Left ventricle myocardium inferior (tissue), 1 donor: ENCODE measurements at regions not wholly inside any gene's neighbourhood (a gene's known extent, or its start where the extent isn't known, plus 50 kb on each side); places are given as distances from the start of the nearest gene placed in this dataset.

Experiments used
- DNase-seq: peaks from one replicate; pipeline ENCODE4 v3.0.0-alpha.2; 2020
- H3K27ac ChIP-seq: fragments of 200-600 bp; replicated peaks from 2 replicates; pipeline ENCODE4 v1.8.0; 2021
- H3K27me3 ChIP-seq: fragments of 200-600 bp; 2 replicates; pipeline ENCODE4 v1.8.0; 2021; ENCODE audit warnings: low read depth
- H3K36me3 ChIP-seq: fragments of 200-600 bp; 2 replicates; pipeline ENCODE4 v1.8.0; 2021
- H3K4me1 ChIP-seq: fragments of 200-600 bp; 2 replicates; pipeline ENCODE4 v1.8.0; 2021
- H3K4me3 ChIP-seq: fragments of 200-600 bp; 2 replicates; pipeline ENCODE4 v1.8.0; 2021; ENCODE audit warnings: mild to moderate bottlenecking, moderate library complexity
- H3K9me3 ChIP-seq: fragments of 200-600 bp; replicated peaks from 2 replicates; pipeline ENCODE4 v1.8.0; 2021
- intact Hi-C: fragments of 100-400 bp; cut with micrococcal nuclease; formaldehyde crosslinking; loops from one replicate; pipeline ENCODE4 v1.11.0; 2022
- TF ChIP-seq, protein P1 (sequence below): fragments of 200-600 bp; IDR thresholded peaks from 2 replicates; pipeline ENCODE4 v1.8.0; 2021; ENCODE audit warnings: antibody characterized with exemption, mild to moderate bottlenecking, borderline replicate concordance
- donor health status: DM: no; HTN: yes; CAD: no; lungs with severe emphysema.

DNA sequence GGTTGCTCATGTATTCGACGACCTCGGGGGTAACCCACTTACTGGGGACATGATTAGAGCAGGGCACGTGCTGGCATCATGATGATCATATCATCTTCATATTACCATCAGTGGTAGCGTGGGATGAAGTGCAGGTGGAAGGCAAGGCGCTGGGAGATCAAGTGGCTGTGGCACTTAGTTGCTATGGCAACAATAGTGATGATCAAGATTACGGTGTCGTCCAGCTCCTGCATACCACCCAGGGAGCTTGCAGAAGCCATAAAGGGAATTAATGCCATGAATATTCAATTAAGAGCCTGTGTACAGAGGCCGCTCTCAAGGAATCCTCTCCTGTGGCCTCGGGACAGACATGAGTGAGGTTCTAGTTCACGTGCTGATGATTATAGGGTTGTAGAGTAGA is 237.2 kb upstream of the COPS8 start:
- Histone ChIP-seq H3K36me3 (no peaks in the 10 kb centered on the region), H3K27me3 (no peaks in the 10 kb centered on the region), H3K9me3 (no peaks in the 10 kb centered on the region), H3K4me1 (peaks cover 14% of the 10 kb centered on the region), H3K4me3 (no peak overlapping the region), H3K27ac (no peak overlapping the region)
- intact Hi-C loops, result no loop called here
- no peak for DNase-seq
- TF ChIP-seq, protein P1, sequence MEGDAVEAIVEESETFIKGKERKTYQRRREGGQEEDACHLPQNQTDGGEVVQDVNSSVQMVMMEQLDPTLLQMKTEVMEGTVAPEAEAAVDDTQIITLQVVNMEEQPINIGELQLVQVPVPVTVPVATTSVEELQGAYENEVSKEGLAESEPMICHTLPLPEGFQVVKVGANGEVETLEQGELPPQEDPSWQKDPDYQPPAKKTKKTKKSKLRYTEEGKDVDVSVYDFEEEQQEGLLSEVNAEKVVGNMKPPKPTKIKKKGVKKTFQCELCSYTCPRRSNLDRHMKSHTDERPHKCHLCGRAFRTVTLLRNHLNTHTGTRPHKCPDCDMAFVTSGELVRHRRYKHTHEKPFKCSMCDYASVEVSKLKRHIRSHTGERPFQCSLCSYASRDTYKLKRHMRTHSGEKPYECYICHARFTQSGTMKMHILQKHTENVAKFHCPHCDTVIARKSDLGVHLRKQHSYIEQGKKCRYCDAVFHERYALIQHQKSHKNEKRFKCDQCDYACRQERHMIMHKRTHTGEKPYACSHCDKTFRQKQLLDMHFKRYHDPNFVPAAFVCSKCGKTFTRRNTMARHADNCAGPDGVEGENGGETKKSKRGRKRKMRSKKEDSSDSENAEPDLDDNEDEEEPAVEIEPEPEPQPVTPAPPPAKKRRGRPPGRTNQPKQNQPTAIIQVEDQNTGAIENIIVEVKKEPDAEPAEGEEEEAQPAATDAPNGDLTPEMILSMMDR, result no peak

DNA sequence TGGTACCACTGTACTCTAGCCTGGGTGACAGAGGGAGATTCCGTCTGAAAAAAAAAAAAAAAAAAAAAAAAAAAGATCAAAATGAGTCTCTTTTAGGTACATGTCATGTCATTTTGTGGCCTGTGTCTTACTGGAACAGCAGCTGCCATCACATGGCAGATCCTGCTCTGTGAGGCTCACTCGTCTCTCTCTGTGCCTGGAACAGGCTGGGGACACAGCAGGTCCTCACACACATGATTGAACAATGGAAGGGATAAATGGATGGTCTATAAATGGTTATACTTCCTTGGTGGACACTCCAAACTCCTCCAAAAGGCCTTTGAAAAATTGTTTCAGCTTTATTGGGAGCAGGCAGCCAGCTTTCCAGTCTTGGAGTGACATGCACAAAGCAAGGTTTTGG is 236.2 kb upstream of the COPS8 start:
- DNase-seq, result no peak
- peaks cover 19% of the 10 kb centered on the region for H3K4me1 ChIP-seq
- H3K4me3 ChIP-seq, result no peak overlapping the region
- H3K27me3 ChIP-seq, result no peaks in the 10 kb centered on the region
- H3K27ac ChIP-seq, result no peak overlapping the region
- TF ChIP-seq, protein P1, result no peak
- H3K9me3 ChIP-seq, result no peaks in the 10 kb centered on the region
- H3K36me3 ChIP-seq, result no peaks in the 10 kb centered on the region
- intact Hi-C loops, result no loop called here

DNA sequence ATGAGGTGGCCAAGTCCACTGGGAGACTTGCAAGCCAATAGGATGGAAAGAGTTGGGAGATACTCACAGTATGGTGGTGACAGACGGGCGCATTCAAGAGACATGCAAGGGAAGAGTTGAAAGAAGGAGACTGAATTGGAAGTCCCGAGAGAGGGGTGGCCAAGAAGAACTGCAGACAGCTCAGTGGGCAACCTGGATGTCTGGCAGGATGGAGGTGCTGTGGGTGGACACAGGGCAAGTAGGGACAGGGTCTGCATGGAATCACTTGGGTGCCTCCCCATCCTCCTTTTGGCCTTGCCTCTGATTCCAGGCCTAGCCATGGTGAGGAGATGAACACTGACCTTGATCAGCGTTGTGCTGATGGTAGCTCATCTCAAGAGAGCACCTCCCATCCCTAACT is 235.7 kb upstream of the COPS8 start:
- intact Hi-C loops, result no loop called here
- Histone ChIP-seq H3K27ac (no peak overlapping the region), H3K4me3 (no peak overlapping the region), H3K27me3 (no peaks in the 10 kb centered on the region), H3K36me3 (no peaks in the 10 kb centered on the region), H3K4me1 (peaks cover 19% of the 10 kb centered on the region), H3K9me3 (no peaks in the 10 kb centered on the region)
- no peak for DNase-seq
- TF ChIP-seq, protein P1, result no peak

DNA sequence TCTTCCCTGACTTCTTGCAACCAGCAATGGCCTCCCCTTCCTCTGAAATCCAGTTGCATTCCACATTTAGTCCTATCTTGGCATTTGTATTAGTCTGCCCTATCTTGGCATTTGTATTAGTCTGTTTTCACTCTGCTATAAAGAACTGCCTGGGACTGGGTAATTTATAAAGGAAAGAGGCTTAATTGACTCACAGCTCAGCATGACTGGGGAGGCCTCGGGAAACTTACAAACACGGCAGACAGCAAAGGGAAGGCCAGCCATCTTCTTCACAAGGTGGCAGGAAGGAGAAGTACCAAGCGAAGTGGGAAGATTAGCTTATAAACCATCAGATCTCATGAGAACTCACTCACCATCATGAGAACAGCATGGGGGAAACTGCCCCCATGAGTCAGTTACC is 234.5 kb upstream of the COPS8 start:
- peaks cover 19% of the 10 kb centered on the region for H3K4me1 ChIP-seq
- no peak overlapping the region for H3K4me3 ChIP-seq
- intact Hi-C loops, result no loop called here
- TF ChIP-seq, protein P1, result no peak
- DNase-seq, result no peak
- no peaks in the 10 kb centered on the region for H3K36me3 ChIP-seq
- H3K27ac ChIP-seq, result no peak overlapping the region
- H3K27me3 ChIP-seq, result no peaks in the 10 kb centered on the region
- H3K9me3 ChIP-seq, result peaks cover 6% of the 10 kb centered on the region

DNA sequence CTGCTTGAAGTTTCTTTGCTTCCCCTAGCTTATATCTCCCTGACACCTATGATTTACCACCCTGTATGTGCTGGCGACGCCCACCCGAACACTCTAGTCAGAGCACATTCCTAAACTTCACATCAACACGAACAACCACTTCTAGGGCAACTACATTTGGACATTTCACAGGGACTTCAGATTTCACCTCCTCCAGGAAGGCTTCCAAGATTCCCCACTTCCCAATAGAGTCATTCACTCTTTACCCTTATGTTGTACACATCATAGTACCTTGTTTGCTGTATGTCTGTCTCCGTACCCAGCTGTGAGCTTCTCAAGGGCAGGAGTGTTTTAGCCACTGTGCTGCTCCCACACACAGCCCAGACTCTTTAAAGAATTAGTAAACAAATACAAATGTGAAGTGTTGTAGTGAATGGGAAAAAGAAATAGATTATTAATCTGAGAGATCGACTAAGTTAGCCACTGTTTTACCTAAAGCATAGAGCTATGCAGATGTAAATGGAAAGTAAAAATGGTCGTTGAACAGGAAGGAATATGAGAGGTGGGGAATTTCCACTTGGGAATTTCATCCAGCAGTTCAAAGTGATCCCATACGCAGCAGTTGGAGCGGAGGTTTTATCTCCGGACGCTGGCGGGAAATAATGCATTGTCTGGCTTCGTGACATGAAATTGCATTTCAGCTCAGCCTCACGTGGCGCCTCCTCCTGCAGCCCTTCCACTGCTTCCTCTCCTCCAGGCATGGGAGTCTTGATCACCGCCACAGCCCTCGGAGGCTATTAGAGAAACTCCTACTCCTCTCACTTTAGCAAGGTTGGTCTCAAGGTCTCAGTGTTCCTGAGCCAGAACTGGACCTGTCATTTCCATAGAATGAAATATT is 233.4 kb upstream of the COPS8 start:
- Histone ChIP-seq H3K9me3 (peaks cover 6% of the 10 kb centered on the region), H3K4me3 (no peak overlapping the region), H3K27ac (peak overlapping the region; percentile 43), H3K36me3 (no peaks in the 10 kb centered on the region), H3K4me1 (peaks cover 19% of the 10 kb centered on the region), H3K27me3 (no peaks in the 10 kb centered on the region)
- intact Hi-C loops, result no loop called here
- TF ChIP-seq, protein P1, result no peak
- DNase-seq, result no peak
